Transverse colon (tissue), 4 donors: ENCODE measurements at regions not wholly inside any gene's neighbourhood (a gene's known extent, or its start where the extent isn't known, plus 50 kb on each side); places are given as distances from the start of the nearest gene placed in this dataset.

Experiments used
- CTCF ChIP-seq, 5 experiments: fragments of 200-600 bp in 3 of 5; fragments of 450-650 bp in 2 of 5; sonication (generic) in 3 of 5; IDR thresholded peaks; 1 replicate in 2 of 5; 2 replicates in 3 of 5; pipeline ENCODE4 v1.5.1; 2016 to 2017; ENCODE audit warnings: antibody characterized with exemption in 5 of 5, inconsistent platforms in 3 of 5, mild to moderate bottlenecking in 2 of 5, moderate library complexity in 1 of 5
- POLR2A ChIP-seq: fragments of 450-650 bp; IDR thresholded peaks from one replicate; pipeline ENCODE4 v1.6.1; 2016; ENCODE audit warnings: antibody characterized with exemption, mild to moderate bottlenecking, moderate library complexity
- POLR2AphosphoS5 ChIP-seq, 3 donors: sonication (generic); formaldehyde crosslinking; IDR thresholded peaks; one replicate each; pipeline ENCODE4 v1.6.1; 2016; ENCODE audit warnings: antibody characterized with exemption in 3 of 3

GRCh38 chr3:34742151-34742550 lies 897.2 kb upstream of the ARPP21 start:
- no peak for TF ChIP-seq POLR2AphosphoS5 (IDR thresholded peaks at IDR 0.05)
- TF ChIP-seq CTCF (IDR thresholded peaks at IDR 0.05) = no peak
- TF ChIP-seq POLR2A = no peak
